Trophoblast cell (in vitro differentiated cells and primary cell): ENCODE measurements at regions not wholly inside any gene's neighbourhood (a gene's known extent, or its start where the extent isn't known, plus 50 kb on each side); places are given as distances from the start of the nearest gene placed in this dataset.

Source experiments
- DNase-seq, 2 donors: peaks; one replicate each; pipeline ENCODE4 v3.0.0-alpha.2; 2016
- H2AFZ ChIP-seq: 2 replicates; pipeline ENCODE4 v1.6.1; 2013; ENCODE audit warnings: low read length, moderate library complexity, mild to moderate bottlenecking; ENCODE audit not compliant: insufficient read depth, poor library complexity
- H2AK5ac ChIP-seq: 2 replicates; pipeline ENCODE4 v1.6.1; 2013; ENCODE audit warnings: mild to moderate bottlenecking, low read length
- H2BK120ac ChIP-seq: 2 replicates; pipeline ENCODE4 v1.6.1; 2013; ENCODE audit warnings: low read length, mild to moderate bottlenecking, moderate library complexity; ENCODE audit not compliant: insufficient read depth, poor library complexity
- H2BK12ac ChIP-seq: 2 replicates; pipeline ENCODE4 v1.6.1; 2013; ENCODE audit warnings: mild to moderate bottlenecking, low read length, moderate library complexity
- H2BK5ac ChIP-seq: 2 replicates; pipeline ENCODE4 v1.6.1; 2013; ENCODE audit warnings: low read length, low read depth, moderate library complexity, mild to moderate bottlenecking; ENCODE audit not compliant: poor library complexity
- H3K14ac ChIP-seq: 2 replicates; pipeline ENCODE4 v1.6.1; 2013; ENCODE audit warnings: mild to moderate bottlenecking, low read length
- H3K18ac ChIP-seq: 2 replicates; pipeline ENCODE4 v1.6.1; 2013; ENCODE audit warnings: mild to moderate bottlenecking, low read length
- H3K23ac ChIP-seq: 2 replicates; pipeline ENCODE4 v1.6.1; 2013; ENCODE audit warnings: low read length
- H3K27ac ChIP-seq: 2 replicates; pipeline ENCODE4 v1.5.1; 2013; ENCODE audit warnings: low read depth, mild to moderate bottlenecking, inconsistent platforms, low read length, moderate library complexity
- H3K27me3 ChIP-seq: 2 replicates; pipeline ENCODE4 v1.6.1; 2013; ENCODE audit warnings: inconsistent platforms, mild to moderate bottlenecking, low read length, moderate library complexity; ENCODE audit not compliant: insufficient read depth
- H3K36me3 ChIP-seq, 2 experiments: 1 replicate in 1 of 2; 2 replicates in 1 of 2; pipeline ENCODE4 v1.6.1; 2013; ENCODE audit warnings: low read length in 2 of 2, mild to moderate bottlenecking in 2 of 2, moderate library complexity in 1 of 2; ENCODE audit not compliant: insufficient read depth in 2 of 2, control insufficient read depth in 1 of 2
- H3K4ac ChIP-seq: 2 replicates; pipeline ENCODE4 v1.6.1; 2013; ENCODE audit warnings: low read depth, mild to moderate bottlenecking, low read length, moderate library complexity
- H3K4me1 ChIP-seq, 2 experiments: 1 replicate in 1 of 2; 2 replicates in 1 of 2; pipeline ENCODE4 v1.6.1; 2013; ENCODE audit warnings: low read length in 2 of 2, mild to moderate bottlenecking in 2 of 2, moderate library complexity in 1 of 2; ENCODE audit not compliant: insufficient read depth in 2 of 2, control insufficient read depth in 1 of 2
- H3K4me2 ChIP-seq: 2 replicates; pipeline ENCODE4 v1.6.1; 2013; ENCODE audit warnings: inconsistent platforms, mild to moderate bottlenecking, low read length, moderate library complexity
- H3K4me3 ChIP-seq: 2 replicates; pipeline ENCODE4 v1.5.1; 2013; ENCODE audit warnings: mild to moderate bottlenecking, low read depth, low read length, inconsistent platforms
- H3K79me1 ChIP-seq: one replicate; pipeline ENCODE4 v1.6.1; 2013; ENCODE audit warnings: low read length
- H3K79me2 ChIP-seq: 2 replicates; pipeline ENCODE4 v1.6.1; 2013; ENCODE audit warnings: low read length, mild to moderate bottlenecking; ENCODE audit not compliant: control insufficient read depth, insufficient read depth, poor library complexity
- H3K9ac ChIP-seq: 2 replicates; pipeline ENCODE4 v1.6.1; 2013; ENCODE audit warnings: mild to moderate bottlenecking, low read length
- H3K9me3 ChIP-seq: 2 replicates; pipeline ENCODE4 v1.6.1; 2013; ENCODE audit warnings: low read depth, mild to moderate bottlenecking, control low read depth, inconsistent platforms, low read length; ENCODE audit not compliant: insufficient read depth
- H4K12ac ChIP-seq: 2 replicates; pipeline ENCODE4 v1.6.1; 2013; ENCODE audit warnings: low read depth, mild to moderate bottlenecking, low read length, moderate library complexity
- H4K8ac ChIP-seq: 2 replicates; pipeline ENCODE4 v1.6.1; 2013; ENCODE audit warnings: low read depth, mild to moderate bottlenecking, low read length, moderate library complexity
- H4K91ac ChIP-seq: one replicate; pipeline ENCODE4 v1.6.1; 2013; ENCODE audit warnings: low read depth, mild to moderate bottlenecking, low read length, moderate library complexity
- WGBS: extraction: QIAGEN DNeasy Blood & Tissue Kit; methylation state at CpG from one replicate; pipeline ENCODE4 v1.1.7; 2013; ENCODE audit warnings: missing lambda C conversion rate; ENCODE audit not compliant: insufficient read length, insufficient coverage; ENCODE audit errors: extremely low coverage; 5-methylcytosine and 5-hydroxymethylcytosine counted together

GRCh38 chr1:47507144-47507543, 69.3 kb downstream of the FOXD2 start:
- Histone ChIP-seq H2AK5ac (no peak overlapping the region), H4K91ac (no peak overlapping the region), H3K18ac (no peak overlapping the region), H3K4ac (no peak overlapping the region), H3K27ac (no peak overlapping the region), H3K4me1 (peaks cover 0 to 8% of the 10 kb centered on the region in 2 experiments), H2BK12ac (no peak overlapping the region), H3K23ac (no peak overlapping the region), H2BK120ac (no peak overlapping the region), H4K8ac (no peak overlapping the region), H3K9me3 (peaks cover 3% of the 10 kb centered on the region), H4K12ac (no peak overlapping the region), H3K14ac (no peak overlapping the region), H3K79me1 (no peaks in the 10 kb centered on the region), H3K36me3 (no peaks in the 10 kb centered on the region), H3K9ac (no peak overlapping the region), H3K79me2 (no peaks in the 10 kb centered on the region), H2BK5ac (no peak overlapping the region), H3K4me3 (no peak overlapping the region), H3K4me2 (no peak overlapping the region), H2AFZ (no peak overlapping the region), H3K27me3 (peaks cover 41% of the 10 kb centered on the region)
- WGBS: no CpG with 5 or more reads among the region's 3 CpGs
- DNase-seq: no peak

DNA sequence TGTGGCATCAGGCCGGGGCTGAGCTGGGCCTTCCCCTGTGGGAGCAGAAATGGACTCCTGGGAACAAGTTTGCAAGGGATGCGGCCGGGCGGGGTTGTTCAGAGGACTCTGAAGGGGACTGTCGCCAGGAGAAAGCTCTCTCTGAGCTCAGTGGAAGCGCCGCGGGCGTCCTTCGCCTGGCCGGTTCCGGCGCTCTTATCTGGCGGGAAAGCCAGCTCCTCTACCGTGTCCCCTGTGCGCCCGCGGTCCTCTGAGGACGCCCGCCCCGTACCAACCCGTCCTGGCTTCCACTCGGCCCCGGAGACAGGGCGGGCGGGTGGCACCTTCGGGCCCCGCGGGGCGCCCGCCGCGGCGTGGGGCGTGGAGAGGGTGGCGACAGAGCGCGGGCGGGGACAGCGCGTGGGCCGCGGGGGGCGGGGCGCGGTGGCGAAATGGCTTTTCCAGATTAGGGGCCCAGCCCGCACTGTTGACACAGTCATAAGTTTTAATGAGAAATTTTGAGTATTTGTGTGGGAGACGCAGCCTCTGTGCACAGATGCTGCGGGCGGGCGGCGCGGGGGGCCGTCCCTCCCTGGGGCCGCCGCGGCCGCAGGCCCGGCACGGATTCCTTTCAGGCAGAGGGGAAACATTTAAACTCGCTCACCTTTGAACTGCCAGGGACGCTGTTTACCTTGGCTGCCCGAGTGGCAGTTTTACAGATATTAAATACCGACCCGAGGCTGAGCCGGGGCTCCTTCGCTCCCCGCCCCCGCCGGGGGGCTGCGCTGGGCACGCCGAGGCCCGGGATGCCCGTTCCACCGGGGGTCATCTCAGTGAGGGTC, 70.2 kb downstream of the FOXD2 start:
- Histone ChIP-seq H3K4me1 (peaks cover 0 to 8% of the 10 kb centered on the region in 2 experiments), H3K9me3 (peaks cover 3% of the 10 kb centered on the region), H3K27me3 (peaks cover 41% of the 10 kb centered on the region), H3K79me1 (no peaks in the 10 kb centered on the region), H3K9ac (no peak overlapping the region), H2AFZ (no peak overlapping the region), H4K91ac (no peak overlapping the region), H3K4ac (no peak overlapping the region), H3K4me2 (peak overlapping the region; percentile 64), H4K8ac (no peak overlapping the region), H3K14ac (no peak overlapping the region), H4K12ac (no peak overlapping the region), H2BK12ac (no peak overlapping the region), H3K4me3 (peak overlapping the region; percentile 27), H3K79me2 (no peaks in the 10 kb centered on the region), H2BK5ac (no peak overlapping the region), H2BK120ac (no peak overlapping the region), H3K23ac (no peak overlapping the region), H2AK5ac (no peak overlapping the region), H3K36me3 (no peaks in the 10 kb centered on the region), H3K27ac (no peak overlapping the region), H3K18ac (no peak overlapping the region)
- peak in 1 of 2 donors; percentile 15 for DNase-seq
- WGBS: no CpG with 5 or more reads among the region's 77 CpGs

- Histone ChIP-seq H3K79me1 (no peaks in the 10 kb centered on the region), H3K9ac (no peak overlapping the region), H3K4me1 (peaks cover 0 to 8% of the 10 kb centered on the region in 2 experiments), H3K23ac (no peak overlapping the region), H4K91ac (no peak overlapping the region), H3K4ac (no peak overlapping the region), H3K27me3 (peaks cover 41% of the 10 kb centered on the region), H3K27ac (no peak overlapping the region), H4K12ac (no peak overlapping the region), H2BK5ac (no peak overlapping the region), H3K4me2 (peak overlapping the region; percentile 64), H3K79me2 (no peaks in the 10 kb centered on the region), H4K8ac (no peak overlapping the region), H2AFZ (no peak overlapping the region), H3K36me3 (no peaks in the 10 kb centered on the region), H2AK5ac (no peak overlapping the region), H3K14ac (no peak overlapping the region), H3K4me3 (peak overlapping the region; percentile 27), H3K9me3 (peaks cover 3% of the 10 kb centered on the region), H2BK12ac (no peak overlapping the region), H3K18ac (no peak overlapping the region), H2BK120ac (no peak overlapping the region)
- WGBS: no CpG with 5 or more reads among the region's 18 CpGs
- DNase-seq: no peak
Observed at GRCh38 chr1:47508702-47509431, 71.0 kb downstream of the FOXD2 start.

- H3K18ac ChIP-seq: no peak overlapping the region
- no peak overlapping the region for H2BK12ac ChIP-seq
- no peak overlapping the region for H2BK5ac ChIP-seq
- H3K79me1 ChIP-seq: no peaks in the 10 kb centered on the region
- no peak overlapping the region for H3K14ac ChIP-seq
- H3K4ac ChIP-seq: no peak overlapping the region
- H3K4me2 ChIP-seq: no peak overlapping the region
- no peak for DNase-seq
- H2AK5ac ChIP-seq: no peak overlapping the region
- no peak overlapping the region for H3K4me3 ChIP-seq
- peaks cover 7% of the 10 kb centered on the region for H3K9me3 ChIP-seq
- H4K8ac ChIP-seq: no peak overlapping the region
- H2AFZ ChIP-seq: no peak overlapping the region
- no peaks in the 10 kb centered on the region for H3K79me2 ChIP-seq
- H3K9ac ChIP-seq: no peak overlapping the region
- no peak overlapping the region for H2BK120ac ChIP-seq
- H4K12ac ChIP-seq: no peak overlapping the region
- peaks cover 0 to 8% of the 10 kb centered on the region in 2 experiments for H3K4me1 ChIP-seq
- H3K23ac ChIP-seq: no peak overlapping the region
- H4K91ac ChIP-seq: no peak overlapping the region
- H3K27me3 ChIP-seq: peaks cover 43% of the 10 kb centered on the region
- no CpG with 5 or more reads among the region's 10 CpGs for WGBS
- no peaks in the 10 kb centered on the region for H3K36me3 ChIP-seq
- H3K27ac ChIP-seq: no peak overlapping the region
Observed at GRCh38 chr1:47510282-47510811, 72.5 kb downstream of the FOXD2 start.
